OCI-M2 (cell line): ENCODE measurements at regions not wholly inside any gene's neighbourhood (a gene's known extent, or its start where the extent isn't known, plus 50 kb on each side); places are given as distances from the start of the nearest gene placed in this dataset.
"Not testable (repeated sequence)": the region's sequence is repeated elsewhere in the genome, so short reads cannot be mapped to it uniquely, and the experiment has no call there.

Experiments used
- DNase-seq: peaks from one replicate; lab custom pipeline; 2025; ENCODE audit not compliant: unreplicated experiment; lab: John Stamatoyannopoulos, UW

DNA sequence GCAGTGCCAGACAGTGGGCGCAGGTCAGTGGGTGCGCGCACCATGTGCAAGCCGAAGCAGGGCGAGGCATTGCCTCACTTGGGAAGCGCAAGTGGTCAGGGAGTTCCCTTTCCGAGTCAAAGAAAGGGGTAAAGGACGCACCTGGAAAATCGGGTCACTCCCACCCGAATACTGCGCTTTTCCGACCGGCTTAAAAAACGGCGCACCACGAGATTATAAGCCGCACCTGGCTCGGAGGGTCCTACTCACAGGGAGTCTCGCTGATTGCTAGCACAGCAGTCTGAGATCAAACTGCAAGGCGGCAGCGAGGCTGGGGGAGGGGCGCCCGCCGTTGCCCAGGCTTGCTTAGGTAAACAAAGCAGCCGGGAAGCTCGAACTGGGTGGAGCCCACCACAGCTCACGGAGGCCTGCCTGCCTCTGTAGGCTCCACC, 77.9 kb downstream of the NR4A2 start:
- not testable (repeated sequence) for DNase-seq

DNA sequence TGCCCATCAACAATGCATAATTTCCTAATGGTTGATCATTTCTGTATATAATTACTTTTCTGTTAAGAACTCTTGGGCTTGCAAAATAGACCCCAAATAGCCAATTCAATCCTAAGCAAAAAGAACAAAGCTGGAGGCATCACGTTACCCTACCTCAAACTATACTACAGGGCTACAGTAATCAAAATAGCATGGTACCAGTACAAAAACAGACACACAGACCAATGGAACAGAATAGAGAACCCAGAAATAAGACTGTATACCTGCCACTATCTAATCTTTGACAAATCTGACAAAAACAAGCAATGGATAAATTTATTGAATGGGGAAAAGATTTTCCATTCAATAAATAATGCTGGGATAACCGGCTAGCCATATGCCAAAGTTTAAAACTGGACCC, 78.8 kb downstream of the NR4A2 start:
- no peak for DNase-seq

DNA sequence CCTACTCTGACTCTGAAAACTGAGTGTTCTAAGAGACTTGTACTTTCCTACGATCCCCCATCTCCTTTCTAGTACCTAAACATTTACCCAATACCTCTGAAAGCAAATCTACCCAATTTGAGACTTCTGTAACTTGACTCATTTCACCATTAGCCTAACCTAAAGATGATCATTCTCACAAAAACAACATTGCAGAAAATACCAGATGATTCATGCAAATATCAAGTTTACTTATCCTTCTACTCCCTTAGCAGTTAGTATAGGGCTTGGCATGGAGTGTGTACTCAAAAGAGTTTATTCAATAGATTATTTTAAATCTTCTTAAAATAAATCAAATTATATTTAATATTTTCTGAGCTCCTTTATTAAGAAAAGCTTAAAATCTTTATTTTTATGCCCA, 89.6 kb downstream of the NR4A2 start:
- no peak for DNase-seq

DNA sequence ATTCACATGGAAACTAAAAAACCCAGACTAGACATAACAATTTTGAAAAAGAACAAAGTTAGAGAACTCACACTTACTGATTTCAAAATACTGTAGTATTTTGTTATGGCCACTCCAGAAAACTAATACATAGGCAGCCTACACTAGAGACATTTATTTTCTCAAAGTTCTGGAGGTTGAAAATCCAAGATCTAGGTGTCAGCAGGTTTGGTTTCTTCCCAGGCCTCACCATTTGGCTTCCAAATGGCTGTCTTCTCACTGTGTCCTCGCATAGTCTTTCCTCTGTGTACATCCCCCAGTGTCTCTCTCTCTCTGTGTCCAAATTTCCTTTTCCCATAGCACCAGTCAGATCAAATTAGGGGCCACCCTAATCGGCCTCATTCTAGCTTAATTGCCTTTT, 95.0 kb downstream of the NR4A2 start:
- no peak for DNase-seq

DNA sequence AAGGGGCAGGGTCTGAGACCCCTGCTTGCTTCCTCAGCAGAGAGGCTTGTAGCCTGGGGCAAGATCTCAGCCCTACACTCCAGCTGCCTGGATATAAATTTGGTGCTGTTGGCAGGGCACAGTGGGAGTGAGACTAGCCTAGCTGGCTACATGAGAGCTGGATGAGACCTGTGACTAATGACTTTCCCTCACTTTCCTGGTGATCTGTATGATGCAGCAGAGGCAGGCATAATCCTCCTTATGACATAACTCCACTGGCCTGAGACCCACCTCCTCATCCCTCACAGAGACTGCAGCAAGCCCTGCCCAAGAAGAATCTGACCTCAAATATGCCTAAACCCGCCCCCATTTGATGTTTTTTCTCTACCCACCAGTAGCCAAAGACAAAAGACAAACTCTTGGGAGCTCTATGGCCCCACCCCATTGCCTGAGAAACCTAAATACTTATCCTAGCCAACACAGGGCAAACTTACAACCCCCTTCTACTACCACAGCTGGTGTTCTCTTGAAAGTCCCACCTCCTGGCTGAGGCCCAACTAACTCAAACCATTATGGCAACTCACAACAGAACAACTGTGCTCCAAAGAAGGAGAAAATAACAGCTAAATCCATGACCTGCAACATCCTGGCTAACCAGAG, 102.7 kb downstream of the NR4A2 start:
- no peak for DNase-seq

DNA sequence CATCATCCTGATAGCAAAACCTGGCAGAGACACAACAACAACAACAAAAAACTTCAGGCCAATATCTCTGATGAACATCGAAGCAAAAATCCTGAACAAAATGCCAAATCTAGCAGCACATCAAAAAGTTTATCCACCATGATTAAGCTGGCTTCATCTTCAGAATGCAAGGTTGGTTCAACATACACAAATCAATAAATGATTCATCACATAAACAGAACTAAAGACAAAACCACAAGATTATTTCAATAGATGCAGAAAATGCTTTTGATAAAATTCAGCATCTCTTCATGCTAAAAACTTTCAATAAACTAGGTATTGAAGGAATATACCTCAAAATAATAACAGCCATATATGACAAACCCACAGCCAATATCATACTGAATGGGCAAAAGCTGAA, 109.2 kb downstream of the NR4A2 start:
- not testable (repeated sequence) for DNase-seq

DNA sequence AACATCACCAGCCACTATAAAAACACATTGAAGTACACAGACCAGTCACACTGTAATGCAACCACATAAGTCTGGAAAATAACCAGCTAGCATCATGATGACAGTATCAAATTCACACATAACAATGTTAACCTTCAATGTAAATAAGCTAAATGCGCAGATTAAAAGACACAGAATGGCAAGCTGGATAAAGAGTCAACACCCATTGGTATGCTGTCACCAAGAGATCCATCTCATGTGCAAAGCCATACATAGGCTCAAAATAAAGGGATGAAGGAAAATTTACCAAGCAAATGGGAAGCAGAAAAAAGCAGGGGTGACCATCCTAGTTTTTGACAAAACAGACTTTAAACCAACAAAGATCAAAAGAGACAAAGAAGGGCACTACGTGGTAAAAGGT, 110.8 kb downstream of the NR4A2 start:
- no peak for DNase-seq

DNA sequence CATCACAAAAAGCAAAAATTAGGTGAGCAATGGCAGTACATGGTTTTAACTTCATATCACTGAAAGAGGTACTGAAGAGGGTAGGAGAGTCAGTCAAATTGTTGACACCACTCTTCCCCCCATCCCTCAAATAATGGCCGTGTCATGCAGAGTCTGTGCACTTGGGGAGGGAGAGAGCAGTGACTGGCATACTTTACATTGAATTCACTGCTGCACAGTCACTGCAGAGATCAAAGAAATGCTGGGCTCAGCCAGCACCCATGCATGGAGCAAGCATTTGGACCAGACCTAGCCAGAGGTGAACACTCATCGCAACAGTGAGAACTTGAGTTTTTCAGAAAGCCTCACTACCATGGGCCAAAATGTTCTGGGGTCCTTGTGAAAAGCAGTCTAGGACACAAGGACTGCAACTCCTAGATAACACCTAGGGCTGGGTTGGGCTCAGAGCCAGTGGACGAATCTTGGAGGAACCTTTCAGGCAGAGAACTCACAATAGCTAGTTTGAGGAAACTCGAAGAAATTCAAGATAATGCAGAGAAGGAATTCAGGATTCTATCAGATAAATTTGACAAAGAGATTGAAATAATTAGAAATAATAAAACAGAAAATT, 112.9 kb downstream of the NR4A2 start:
- DNase-seq = no peak

DNA sequence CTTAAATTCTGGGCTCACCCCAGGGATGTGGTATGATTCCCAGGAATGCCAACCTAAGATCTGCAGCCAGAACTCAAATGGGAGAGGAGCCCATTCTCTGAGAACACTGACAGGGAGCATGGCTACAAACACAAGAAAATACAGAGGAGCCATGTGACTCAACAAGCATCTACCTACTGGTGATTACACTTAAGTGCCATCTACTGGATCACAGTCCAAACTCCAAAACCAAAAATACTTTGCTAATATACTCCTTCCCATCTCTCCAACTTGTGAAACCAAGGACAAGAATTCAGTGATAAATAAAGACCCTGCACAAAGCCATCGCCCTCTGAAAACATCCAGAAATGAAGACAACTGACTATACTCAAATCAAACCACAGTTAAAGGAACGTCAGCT, 116.9 kb downstream of the NR4A2 start:
- DNase-seq = no peak

DNA sequence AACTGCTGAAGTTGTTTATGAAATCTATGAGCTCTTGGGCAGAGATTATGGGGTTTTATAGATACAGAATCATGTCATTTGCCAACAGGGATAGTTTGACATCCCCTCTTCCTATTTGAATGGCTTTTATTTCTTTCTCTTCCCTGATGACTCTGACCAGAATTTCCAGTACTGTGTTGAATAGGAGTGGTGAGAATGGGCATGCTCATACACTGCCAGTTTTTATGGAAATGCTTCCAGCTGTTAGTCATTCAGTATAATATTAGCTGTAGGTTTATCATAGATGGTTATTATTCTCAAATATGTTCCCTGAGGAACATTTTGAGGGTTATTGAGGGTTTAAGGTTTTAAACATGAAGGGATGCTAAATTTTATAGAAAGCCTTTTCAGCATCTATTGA, 121.2 kb downstream of the NR4A2 start:
- DNase-seq = no peak

DNA sequence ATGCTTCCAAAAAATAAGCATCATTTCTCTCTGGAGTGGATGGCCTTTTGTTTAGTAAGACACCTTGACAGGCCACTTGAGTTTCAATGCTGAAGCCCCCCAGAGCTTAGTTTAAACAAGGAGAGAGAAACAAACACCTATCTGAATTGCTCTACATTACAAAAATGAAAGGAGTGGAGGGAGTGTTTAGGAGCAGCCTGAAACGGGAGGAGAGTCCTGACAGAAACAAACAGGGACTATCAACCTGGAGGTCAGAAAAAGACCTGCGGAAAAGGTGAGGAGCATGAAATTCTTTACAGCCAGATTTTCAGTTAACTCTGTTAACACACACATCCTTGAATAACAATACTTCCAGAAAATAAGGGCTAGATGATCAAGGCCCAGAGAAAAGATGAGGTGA, 126.2 kb downstream of the NR4A2 start:
- no peak for DNase-seq

DNA sequence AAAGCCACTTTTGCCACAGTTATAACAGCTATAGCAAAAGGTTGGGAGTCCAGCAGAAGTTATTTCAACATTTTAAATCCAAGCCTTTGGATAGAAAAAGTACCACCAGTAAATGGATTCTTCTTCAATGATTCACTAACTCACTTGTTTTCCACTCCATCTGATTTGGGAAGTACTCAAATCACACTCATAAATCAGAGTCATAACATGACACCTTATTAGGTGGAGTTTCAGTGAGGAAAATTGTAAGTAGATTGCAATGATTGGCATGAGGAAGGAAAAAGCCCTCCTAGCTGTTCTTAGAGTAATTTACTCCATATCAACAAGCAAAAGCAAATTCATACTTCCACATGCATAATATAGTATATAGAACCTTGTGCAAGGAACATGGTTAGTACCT, 132.9 kb downstream of the NR4A2 start:
- DNase-seq = no peak

DNA sequence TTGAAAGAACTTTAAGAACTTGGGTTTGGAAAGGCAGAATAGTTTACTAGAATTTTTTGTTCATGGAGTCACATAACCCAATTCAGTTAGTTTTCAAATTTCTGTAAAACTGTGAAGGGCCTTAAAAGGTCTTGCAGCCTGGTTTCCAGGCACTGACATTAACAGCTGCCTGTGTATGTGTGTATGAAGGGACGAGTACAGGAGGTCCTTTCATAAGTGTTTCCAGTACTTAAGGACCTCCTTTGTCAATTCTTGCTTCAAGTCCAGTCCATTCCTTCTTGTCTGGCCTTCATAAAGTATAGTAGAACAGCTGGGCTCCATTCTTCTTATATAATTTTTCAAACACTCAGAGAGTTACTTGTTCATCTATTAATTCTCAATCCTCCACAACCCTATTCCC, 136.5 kb downstream of the NR4A2 start:
- DNase-seq = no peak

DNA sequence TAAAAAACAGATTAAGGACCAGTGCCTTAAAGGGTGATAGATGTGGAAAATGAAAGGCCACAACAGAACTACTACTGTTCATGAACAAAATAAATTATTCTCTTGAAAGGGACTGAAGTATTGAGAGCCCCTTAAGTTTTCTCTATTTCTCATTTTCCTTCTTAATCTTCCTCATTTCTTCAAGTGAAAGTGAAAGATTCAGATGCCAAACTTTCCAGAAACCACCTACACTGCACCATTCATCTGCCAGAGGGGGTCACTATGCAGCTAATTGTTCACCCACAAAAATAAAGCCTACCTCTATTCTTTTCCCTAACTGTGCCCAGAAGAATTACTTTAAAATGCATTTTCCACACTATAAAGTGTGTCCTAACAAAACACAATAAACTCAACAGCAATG, 140.1 kb downstream of the NR4A2 start:
- DNase-seq = no peak

DNA sequence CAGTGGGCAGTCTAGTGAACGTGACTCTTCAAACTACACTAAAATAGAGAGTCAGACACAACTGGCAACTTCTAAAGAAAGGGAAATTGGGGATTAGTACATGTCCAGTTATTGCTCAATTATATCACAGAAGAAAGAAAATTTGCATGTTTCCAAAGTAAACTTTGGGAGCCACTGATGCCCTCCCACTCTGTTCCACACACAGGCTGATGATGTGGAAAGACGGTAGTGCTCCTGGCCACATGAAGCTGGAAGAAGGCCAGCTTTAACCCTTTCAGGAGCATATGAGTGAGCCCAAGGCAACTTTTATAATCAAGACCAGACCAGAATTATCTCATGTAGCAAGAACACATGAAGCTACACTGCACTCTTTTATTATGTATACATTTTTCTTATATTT, 141.0 kb downstream of the NR4A2 start:
- no peak for DNase-seq

DNA sequence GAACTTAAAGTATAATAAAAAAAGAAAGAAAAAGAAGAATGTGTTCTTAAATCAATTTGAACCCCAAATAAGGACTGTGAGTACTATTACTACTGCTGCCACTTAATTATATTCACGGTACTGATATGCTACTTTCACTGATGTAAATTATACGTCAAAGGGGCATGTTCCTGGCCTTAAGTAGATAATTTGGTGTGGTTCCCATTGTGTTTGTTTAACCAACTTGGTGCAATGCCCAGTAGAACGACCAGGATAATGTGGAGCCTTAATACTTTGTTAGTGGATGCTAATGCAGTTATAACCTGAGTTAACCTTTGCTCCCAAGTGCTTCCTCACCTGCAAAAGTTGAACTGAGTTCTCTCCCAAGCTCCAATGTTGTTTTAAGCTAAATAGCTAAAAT, 142.0 kb downstream of the NR4A2 start:
- DNase-seq = no peak

DNA sequence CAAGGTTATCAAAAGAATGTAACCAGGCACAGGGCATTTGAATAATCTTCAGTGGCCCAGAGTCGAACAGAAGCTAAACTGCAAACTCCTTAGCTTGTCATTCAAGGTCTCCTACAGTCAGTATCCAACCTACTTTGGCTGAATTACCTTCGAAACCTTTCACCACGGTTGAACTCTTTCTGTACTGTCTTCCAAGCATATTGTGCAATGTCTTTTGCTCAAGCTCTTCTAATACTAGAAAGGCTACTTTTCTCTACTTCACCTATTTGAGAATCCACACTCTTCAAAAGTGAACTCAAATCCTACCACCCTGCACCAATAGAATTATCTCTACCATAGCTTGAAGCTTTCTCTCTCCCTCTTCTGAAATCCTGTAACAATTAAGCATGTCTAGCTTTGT, 142.9 kb downstream of the NR4A2 start:
- DNase-seq = no peak

DNA sequence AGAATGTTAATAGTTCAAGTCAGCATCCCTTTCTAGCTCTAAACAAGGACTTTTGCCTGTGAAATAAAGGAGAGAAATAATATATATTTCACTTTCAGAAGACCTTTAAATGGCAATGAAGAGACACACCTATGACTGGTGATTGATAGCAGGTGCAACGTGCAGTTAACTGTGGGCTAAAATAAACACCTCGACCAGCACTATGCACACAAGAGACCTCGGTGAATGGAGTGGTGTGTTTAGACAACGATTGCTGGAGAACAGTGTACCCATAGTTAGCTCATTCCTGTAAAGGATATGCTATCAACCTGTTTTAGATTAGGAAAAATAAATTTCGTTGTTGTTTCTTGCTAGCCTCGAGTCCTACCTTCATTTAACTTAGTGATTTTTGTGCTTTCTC, 143.4 kb downstream of the NR4A2 start:
- DNase-seq = no peak

DNA sequence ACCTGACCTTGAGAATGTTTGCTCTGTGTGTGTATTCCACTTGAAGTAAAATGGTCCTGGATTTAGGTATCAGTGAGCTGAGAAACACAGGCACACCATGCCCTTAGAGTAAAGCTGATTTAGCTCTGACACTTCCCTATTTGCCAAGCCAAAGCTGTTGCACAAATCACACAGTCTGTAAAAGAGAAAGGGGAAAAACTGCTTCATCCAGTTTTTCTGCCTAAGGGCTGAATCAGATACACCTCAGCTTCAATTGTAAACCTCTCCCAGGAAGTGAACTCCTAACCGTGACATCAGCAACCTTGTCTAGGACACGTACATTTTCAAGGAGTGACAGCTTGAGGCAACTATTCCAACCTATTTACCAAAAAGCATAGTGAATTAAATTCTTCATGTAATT, 150.4 kb downstream of the NR4A2 start:
- DNase-seq = no peak

DNA sequence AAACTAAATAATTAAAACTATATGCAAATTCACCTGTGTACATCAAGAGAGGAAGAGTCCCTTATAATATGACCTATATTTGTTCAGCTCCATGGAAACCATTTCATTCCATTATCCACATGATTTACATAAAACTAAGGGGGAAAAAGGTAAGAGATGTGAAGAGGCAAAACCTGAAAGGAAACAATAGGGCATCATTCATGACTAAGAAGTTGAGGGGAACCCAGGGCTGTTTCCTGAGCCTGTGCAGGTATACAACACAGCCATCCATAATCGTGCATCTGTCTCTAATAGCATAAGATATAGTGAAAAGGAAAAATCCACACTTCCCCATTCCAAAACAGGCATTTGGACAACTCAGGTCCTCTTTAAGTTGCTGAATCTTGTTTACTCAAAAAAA, 151.3 kb downstream of the NR4A2 start:
- DNase-seq = no peak

DNA sequence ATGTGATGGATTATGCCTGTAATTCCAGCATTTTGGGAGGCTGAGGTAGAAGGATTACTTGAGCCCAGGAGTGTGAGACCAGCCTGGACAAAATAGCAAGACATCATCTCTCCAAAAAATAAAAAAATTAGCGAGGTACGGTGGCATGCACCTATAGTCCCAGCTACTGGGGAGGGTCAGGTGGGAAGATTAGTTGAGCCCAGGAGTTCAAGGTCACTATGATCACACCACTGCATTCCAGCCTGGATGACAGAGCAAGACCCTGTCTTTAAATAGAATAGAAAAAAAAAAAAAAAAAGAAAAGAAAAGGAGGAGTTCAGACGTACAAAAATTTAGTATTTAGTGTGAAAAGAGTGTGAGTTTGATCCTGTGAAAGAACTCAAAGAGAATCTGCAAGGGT, 154.9 kb downstream of the NR4A2 start:
- no peak for DNase-seq

DNA sequence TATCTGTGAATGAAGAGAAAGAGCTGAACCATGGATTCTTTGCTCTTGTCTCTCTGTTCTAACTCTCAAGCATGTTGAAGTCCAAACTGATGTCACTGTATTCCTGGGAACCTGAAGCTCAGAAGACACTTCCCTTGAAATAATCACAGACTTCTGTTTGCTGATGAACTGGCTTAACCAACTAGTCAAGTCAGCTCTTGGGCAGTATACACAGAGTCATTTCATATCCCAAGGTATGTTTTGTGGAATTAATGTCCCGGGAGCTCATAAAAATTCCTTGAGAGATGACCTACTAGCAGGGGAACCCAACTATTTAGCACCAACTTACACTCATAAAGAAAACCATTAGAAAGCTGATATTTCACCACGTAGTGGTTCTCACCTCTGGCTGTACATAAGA, 156.6 kb downstream of the NR4A2 start:
- DNase-seq = no peak

DNA sequence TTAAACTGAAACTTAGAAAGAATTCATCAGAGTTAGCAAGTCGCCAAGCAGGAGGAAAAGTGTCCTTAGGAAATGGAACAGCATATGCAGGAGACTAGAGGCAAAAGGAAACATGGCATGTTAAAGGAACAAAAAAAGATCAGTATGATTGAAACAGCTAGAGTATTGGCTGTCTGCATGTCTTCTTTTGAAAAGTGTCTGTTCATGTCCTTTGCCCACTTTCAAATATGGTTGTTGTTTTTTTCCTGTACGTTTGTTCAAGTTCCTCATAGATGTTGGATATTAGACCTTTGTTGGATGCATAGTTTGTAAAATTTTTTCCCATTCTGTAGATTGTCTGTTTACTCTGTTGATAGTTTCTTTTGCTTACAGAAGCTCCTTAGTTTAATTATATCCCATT, 161.6 kb downstream of the NR4A2 start:
- no peak for DNase-seq
